ENCODE measurements at regions not wholly inside any gene's neighbourhood (a gene's known extent, or its start where the extent isn't known, plus 50 kb on each side); places are given as distances from the start of the nearest gene placed in this dataset.

DNA sequence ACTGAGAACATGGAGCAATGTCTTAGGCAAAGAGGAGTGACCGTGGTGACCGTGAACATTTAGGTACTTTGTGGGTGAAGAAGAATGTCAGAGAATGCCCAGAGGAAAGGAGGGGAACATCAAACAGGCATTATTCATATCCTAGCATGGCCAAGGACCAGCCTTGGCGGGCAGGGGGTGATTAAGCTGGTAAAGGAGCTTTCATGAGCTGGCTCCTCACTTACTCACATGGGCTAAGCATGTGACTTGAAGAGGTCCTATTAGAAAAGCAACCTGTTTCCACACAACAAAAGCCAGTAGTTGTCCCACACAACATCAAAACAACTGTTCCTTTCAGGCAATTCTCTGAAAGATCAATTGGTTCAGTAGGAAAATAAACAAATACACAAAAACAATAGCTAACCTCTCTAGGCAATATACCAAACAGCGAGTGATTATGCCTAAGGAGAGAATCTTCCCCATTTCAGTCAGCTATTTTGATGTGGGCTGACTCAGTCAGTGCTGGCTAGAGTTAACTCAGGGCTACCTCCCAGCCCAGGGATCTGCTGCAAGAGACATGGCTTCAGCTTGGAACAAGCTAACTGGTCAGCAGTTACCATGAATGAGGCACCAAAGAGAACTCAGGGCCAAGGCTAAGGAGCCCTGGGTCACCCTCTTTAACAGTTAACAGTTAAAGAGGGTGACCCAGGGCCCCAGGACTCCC, 283.5 kb downstream of the ARHGAP12 start:
- CTCF ChIA-PET: no interaction called here
- no TSS peak for BruUV-seq (replicated peaks)
- intact Hi-C loops (cut with micrococcal nuclease; ENCODE audit: unreplicated experiment) (no loop called here), in situ Hi-C loops (cut with HindIII; ENCODE audit: low pct_unique_long_range_greater_than_20kb, low sequenced_read_pairs) (no loop called here)
- peaks cover 3% of the 10 kb centered on the region; the same call in 1 of the 2 replicates for H3K4me1 ChIP-seq (ENCODE audit: control insufficient read depth, insufficient read depth, low read length)
- H3K36me3 ChIP-seq (ENCODE audit: control insufficient read depth, insufficient read depth, low read length): no peaks in the 10 kb centered on the region
- no peak overlapping the region for H3K4me3 ChIP-seq (ENCODE audit: low read depth in 2 of 2, low read length in 2 of 2)
- H3K27ac ChIP-seq (ENCODE audit: low read length): no peak overlapping the region
- DNase-seq (ENCODE audit: low read depth, low spot score) (no peak), ATAC-seq (no peak)
- no peaks in the 10 kb centered on the region for H3K27me3 ChIP-seq (ENCODE audit: control insufficient read depth, insufficient read depth, low read length)
- H3K9me3 ChIP-seq (ENCODE audit: control insufficient read depth, insufficient read depth, low read depth, low read length): no peaks in the 10 kb centered on the region
- no peak for TF ChIP-seq SIN3A (IDR thresholded peaks at IDR 0.05; ENCODE audit: borderline replicate concordance, insufficient read depth, low read depth, low read length)
- TF ChIP-seq, protein P1, sequence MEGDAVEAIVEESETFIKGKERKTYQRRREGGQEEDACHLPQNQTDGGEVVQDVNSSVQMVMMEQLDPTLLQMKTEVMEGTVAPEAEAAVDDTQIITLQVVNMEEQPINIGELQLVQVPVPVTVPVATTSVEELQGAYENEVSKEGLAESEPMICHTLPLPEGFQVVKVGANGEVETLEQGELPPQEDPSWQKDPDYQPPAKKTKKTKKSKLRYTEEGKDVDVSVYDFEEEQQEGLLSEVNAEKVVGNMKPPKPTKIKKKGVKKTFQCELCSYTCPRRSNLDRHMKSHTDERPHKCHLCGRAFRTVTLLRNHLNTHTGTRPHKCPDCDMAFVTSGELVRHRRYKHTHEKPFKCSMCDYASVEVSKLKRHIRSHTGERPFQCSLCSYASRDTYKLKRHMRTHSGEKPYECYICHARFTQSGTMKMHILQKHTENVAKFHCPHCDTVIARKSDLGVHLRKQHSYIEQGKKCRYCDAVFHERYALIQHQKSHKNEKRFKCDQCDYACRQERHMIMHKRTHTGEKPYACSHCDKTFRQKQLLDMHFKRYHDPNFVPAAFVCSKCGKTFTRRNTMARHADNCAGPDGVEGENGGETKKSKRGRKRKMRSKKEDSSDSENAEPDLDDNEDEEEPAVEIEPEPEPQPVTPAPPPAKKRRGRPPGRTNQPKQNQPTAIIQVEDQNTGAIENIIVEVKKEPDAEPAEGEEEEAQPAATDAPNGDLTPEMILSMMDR (IDR thresholded peaks at IDR 0.05): no peak
- TF ChIP-seq POLR2AphosphoS5 (IDR thresholded peaks at IDR 0.05; ENCODE audit: low read depth, low read length): no peak
- TF ChIP-seq, protein P2, sequence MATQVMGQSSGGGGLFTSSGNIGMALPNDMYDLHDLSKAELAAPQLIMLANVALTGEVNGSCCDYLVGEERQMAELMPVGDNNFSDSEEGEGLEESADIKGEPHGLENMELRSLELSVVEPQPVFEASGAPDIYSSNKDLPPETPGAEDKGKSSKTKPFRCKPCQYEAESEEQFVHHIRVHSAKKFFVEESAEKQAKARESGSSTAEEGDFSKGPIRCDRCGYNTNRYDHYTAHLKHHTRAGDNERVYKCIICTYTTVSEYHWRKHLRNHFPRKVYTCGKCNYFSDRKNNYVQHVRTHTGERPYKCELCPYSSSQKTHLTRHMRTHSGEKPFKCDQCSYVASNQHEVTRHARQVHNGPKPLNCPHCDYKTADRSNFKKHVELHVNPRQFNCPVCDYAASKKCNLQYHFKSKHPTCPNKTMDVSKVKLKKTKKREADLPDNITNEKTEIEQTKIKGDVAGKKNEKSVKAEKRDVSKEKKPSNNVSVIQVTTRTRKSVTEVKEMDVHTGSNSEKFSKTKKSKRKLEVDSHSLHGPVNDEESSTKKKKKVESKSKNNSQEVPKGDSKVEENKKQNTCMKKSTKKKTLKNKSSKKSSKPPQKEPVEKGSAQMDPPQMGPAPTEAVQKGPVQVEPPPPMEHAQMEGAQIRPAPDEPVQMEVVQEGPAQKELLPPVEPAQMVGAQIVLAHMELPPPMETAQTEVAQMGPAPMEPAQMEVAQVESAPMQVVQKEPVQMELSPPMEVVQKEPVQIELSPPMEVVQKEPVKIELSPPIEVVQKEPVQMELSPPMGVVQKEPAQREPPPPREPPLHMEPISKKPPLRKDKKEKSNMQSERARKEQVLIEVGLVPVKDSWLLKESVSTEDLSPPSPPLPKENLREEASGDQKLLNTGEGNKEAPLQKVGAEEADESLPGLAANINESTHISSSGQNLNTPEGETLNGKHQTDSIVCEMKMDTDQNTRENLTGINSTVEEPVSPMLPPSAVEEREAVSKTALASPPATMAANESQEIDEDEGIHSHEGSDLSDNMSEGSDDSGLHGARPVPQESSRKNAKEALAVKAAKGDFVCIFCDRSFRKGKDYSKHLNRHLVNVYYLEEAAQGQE (IDR thresholded peaks at IDR 0.05; ENCODE audit: insufficient read depth in 1 of 2, low read depth in 2 of 2, low read length in 1 of 2): no peak
- TF ChIP-seq TCF7L2 (IDR thresholded peaks at IDR 0.05; ENCODE audit: low read depth, low read length): no peak
- POLR2A ChIA-PET: no interaction called here

DNA sequence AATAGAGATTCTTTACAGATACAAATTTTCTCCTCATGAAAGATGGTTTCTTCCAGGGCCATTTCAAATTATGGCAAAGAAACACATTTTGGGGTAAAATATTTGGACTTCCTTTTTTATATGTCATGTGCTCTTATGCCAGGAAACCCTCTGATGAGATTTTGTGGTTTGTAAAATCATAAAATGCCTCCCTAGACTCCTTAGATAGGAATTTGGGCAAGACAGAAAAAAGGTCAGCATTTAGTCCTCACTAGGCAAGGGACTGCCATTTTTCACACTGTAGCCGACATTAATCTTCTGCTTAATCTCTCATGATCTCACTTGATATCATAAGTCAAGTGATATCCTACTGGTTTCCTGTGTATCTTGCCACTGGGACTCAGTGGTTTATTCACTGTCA, 286.4 kb downstream of the ARHGAP12 start:
- CTCF ChIA-PET: no interaction called here
- Histone ChIP-seq H3K4me1 (ENCODE audit: control insufficient read depth, insufficient read depth, low read length) (no peaks in the 10 kb centered on the region), H3K4me3 (ENCODE audit: low read depth in 2 of 2, low read length in 2 of 2) (no peak overlapping the region), H3K27ac (ENCODE audit: low read length) (no peak overlapping the region), H3K27me3 (ENCODE audit: control insufficient read depth, insufficient read depth, low read length) (no peaks in the 10 kb centered on the region), H3K9me3 (ENCODE audit: control insufficient read depth, insufficient read depth, low read depth, low read length) (no peaks in the 10 kb centered on the region), H3K36me3 (ENCODE audit: control insufficient read depth, insufficient read depth, low read length) (no peaks in the 10 kb centered on the region)
- ATAC-seq (no peak), DNase-seq (ENCODE audit: low read depth, low spot score) (no peak)
- no peak for TF ChIP-seq TCF7L2 (IDR thresholded peaks at IDR 0.05; ENCODE audit: low read depth, low read length)
- TF ChIP-seq, protein P1 (IDR thresholded peaks at IDR 0.05): no peak
- TF ChIP-seq SIN3A (IDR thresholded peaks at IDR 0.05; ENCODE audit: borderline replicate concordance, insufficient read depth, low read depth, low read length): no peak
- TF ChIP-seq POLR2AphosphoS5 (IDR thresholded peaks at IDR 0.05; ENCODE audit: low read depth, low read length): no peak
- TF ChIP-seq, protein P2 (IDR thresholded peaks at IDR 0.05; ENCODE audit: insufficient read depth in 1 of 2, low read depth in 2 of 2, low read length in 1 of 2): no peak
- intact Hi-C loops (cut with micrococcal nuclease; ENCODE audit: unreplicated experiment) (no loop called here), in situ Hi-C loops (cut with HindIII; ENCODE audit: low pct_unique_long_range_greater_than_20kb, low sequenced_read_pairs) (no loop called here)
- POLR2A ChIA-PET: no interaction called here
- no TSS peak for BruUV-seq (replicated peaks)
